Activated CD4-positive, alpha-beta memory T cell treated with anti-CD3 and anti-CD28 coated beads, Interleukin-2, amount 10 ng/mL, durations not matched to agents 7 days and 5 days (primary cell): ENCODE measurements at regions not wholly inside any gene's neighbourhood (a gene's known extent, or its start where the extent isn't known, plus 50 kb on each side); places are given as distances from the start of the nearest gene placed in this dataset.

Experiments used
- CTCF ChIA-PET: fragments of 350-600 bp; sonication (Branson Sonifier 250); formaldehyde crosslinking; loops from one replicate; lab custom pipeline; 2021; ENCODE audit warnings: antibody characterized with exemption, inconsistent platforms; lab: Charles Lee
- POLR2A ChIA-PET: fragments of 350-600 bp; sonication (Branson Sonifier 250); formaldehyde crosslinking; loops from one replicate; lab custom pipeline; 2021; ENCODE audit warnings: antibody characterized with exemption; lab: Charles Lee
- DNase-seq: peaks from one replicate; pipeline ENCODE4 v3.0.0-alpha.2; 2020
- H3K27ac Mint-ChIP-seq: one replicate; pipeline ENCODE4 v1.8.0; 2021; ENCODE audit warnings: mild to moderate bottlenecking, mixed read lengths
- H3K27me3 Mint-ChIP-seq: one replicate; pipeline ENCODE4 v1.8.0; 2021; ENCODE audit warnings: mixed read lengths
- H3K36me3 Mint-ChIP-seq: one replicate; pipeline ENCODE4 v1.8.0; 2021; ENCODE audit warnings: low read depth, mixed read lengths
- H3K4me1 Mint-ChIP-seq: one replicate; pipeline ENCODE4 v1.8.0; 2021; ENCODE audit warnings: mixed read lengths
- H3K4me3 Mint-ChIP-seq: one replicate; pipeline ENCODE4 v1.8.0; 2021; ENCODE audit warnings: mild to moderate bottlenecking, mixed read lengths
- H3K9me3 Mint-ChIP-seq: one replicate; pipeline ENCODE4 v1.8.0; 2021; ENCODE audit warnings: mixed read lengths

DNA sequence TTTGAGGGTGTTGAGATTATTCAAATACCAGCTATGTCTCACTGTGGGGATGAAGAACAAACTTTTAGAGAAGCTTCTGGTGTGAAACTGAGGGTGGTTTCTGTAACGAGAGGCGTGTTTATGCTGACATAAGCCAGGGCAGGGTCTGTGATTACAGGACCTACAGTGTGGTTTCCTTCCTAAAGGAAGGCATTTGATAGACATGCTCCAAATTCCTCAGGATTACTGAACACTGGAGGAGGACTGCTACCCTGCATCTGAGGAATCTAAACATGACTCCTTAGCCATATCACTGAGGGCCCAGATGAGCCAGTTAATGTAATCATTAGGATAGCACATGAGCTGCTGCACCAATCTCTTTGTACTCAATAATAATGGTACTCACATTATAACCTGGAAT lies 328.4 kb upstream of the UMPS start:
- H3K4me3 Mint-ChIP-seq = no peak overlapping the region
- H3K36me3 Mint-ChIP-seq = no peaks in the 10 kb centered on the region
- CTCF ChIA-PET = no interaction called here
- H3K9me3 Mint-ChIP-seq = no peaks in the 10 kb centered on the region
- H3K27ac Mint-ChIP-seq = no peak overlapping the region
- no peak for DNase-seq
- H3K27me3 Mint-ChIP-seq = peaks cover 15% of the 10 kb centered on the region
- POLR2A ChIA-PET = no interaction called here
- no peaks in the 10 kb centered on the region for H3K4me1 Mint-ChIP-seq

DNA sequence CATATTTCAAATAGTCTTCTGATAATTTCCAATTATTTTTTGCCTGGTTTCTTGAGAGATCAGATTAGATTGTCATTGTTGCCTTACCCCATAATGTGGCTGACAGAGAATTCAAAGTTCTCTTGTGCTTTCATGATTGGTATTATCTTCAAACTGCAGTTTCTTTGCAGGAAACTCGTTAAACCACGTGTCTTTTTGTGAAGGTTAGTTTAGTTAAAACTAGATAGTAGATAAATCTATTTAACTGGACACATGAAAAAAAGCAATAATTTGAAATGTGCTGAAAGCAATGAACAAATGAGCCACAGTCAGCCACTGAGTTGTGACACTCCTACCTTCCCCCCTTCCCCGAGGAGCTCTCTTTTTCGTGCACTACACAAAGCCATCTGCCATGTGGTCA lies 327.5 kb upstream of the UMPS start:
- Mint-ChIP-seq H3K4me3 (no peak overlapping the region), H3K27me3 (peaks cover 15% of the 10 kb centered on the region), H3K9me3 (no peaks in the 10 kb centered on the region), H3K27ac (no peak overlapping the region), H3K4me1 (no peaks in the 10 kb centered on the region), H3K36me3 (no peaks in the 10 kb centered on the region)
- ChIA-PET CTCF (no interaction called here), POLR2A (no interaction called here)
- DNase-seq = no peak

- H3K36me3 Mint-ChIP-seq = no peaks in the 10 kb centered on the region
- CTCF ChIA-PET = interaction anchor here (1.4 kb wide), 1 partner anchor 10 kb away, joined by 3 read pairs; no protein-coding TSS in a partner anchor
- H3K9me3 Mint-ChIP-seq = no peaks in the 10 kb centered on the region
- no peaks in the 10 kb centered on the region for H3K4me1 Mint-ChIP-seq
- peaks cover 18% of the 10 kb centered on the region for H3K27me3 Mint-ChIP-seq
- no peak overlapping the region for H3K4me3 Mint-ChIP-seq
- POLR2A ChIA-PET = no interaction called here
- H3K27ac Mint-ChIP-seq = no peak overlapping the region
- no peak for DNase-seq
Measured at GRCh38 chr3:124404621-124405020, 325.6 kb upstream of the UMPS start.

- Mint-ChIP-seq H3K4me3 (no peak overlapping the region), H3K4me1 (no peaks in the 10 kb centered on the region), H3K36me3 (no peaks in the 10 kb centered on the region), H3K9me3 (no peaks in the 10 kb centered on the region), H3K27ac (no peak overlapping the region), H3K27me3 (peaks cover 16% of the 10 kb centered on the region)
- ChIA-PET CTCF (no interaction called here), POLR2A (no interaction called here)
- DNase-seq = no peak
Measured at GRCh38 chr3:124407260-124407659, 323.0 kb upstream of the UMPS start.

- ChIA-PET CTCF (no interaction called here), POLR2A (no interaction called here)
Measured at GRCh38 chr3:124409650-124410275, 320.5 kb upstream of the UMPS start.

GRCh38 chr3:124410471-124410870 lies 319.8 kb upstream of the UMPS start:
- ChIA-PET CTCF (no interaction called here), POLR2A (no interaction called here)
- Mint-ChIP-seq H3K9me3 (no peaks in the 10 kb centered on the region), H3K36me3 (no peaks in the 10 kb centered on the region), H3K4me3 (no peak overlapping the region), H3K27ac (no peak overlapping the region), H3K27me3 (peaks cover 8% of the 10 kb centered on the region), H3K4me1 (no peaks in the 10 kb centered on the region)
- DNase-seq = no peak

More at GRCh38 chr3:124409650-124410275, 320.5 kb upstream of the UMPS start:
- Mint-ChIP-seq H3K27me3 (peaks cover 10% of the 10 kb centered on the region), H3K27ac (no peak overlapping the region), H3K4me3 (no peak overlapping the region), H3K4me1 (no peaks in the 10 kb centered on the region), H3K9me3 (no peaks in the 10 kb centered on the region), H3K36me3 (no peaks in the 10 kb centered on the region)
- no peak for DNase-seq

DNA sequence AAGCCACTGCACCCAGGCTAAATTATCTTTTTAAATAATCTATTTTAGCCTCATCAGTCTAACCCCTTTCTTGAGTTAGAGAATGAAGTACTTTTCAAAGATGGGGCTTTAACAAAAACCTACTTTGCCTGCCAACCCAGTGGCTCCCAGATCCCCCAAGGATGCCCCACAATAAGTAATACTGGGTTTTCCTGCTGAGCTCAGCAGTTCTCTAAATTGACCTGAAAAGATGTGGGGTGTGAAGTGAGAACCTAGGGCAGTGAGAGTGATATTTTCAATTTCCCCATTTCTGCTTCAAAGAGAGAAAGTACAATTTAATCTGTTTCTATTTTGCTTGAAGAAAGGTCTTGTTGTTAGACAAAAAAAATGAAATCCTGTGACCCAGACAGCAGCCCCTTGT lies 318.5 kb upstream of the UMPS start:
- H3K9me3 Mint-ChIP-seq = no peaks in the 10 kb centered on the region
- POLR2A ChIA-PET = no interaction called here
- H3K27ac Mint-ChIP-seq = no peak overlapping the region
- H3K27me3 Mint-ChIP-seq = peaks cover 9% of the 10 kb centered on the region
- no peaks in the 10 kb centered on the region for H3K4me1 Mint-ChIP-seq
- H3K4me3 Mint-ChIP-seq = no peak overlapping the region
- DNase-seq = no peak
- CTCF ChIA-PET = no interaction called here
- no peaks in the 10 kb centered on the region for H3K36me3 Mint-ChIP-seq

DNA sequence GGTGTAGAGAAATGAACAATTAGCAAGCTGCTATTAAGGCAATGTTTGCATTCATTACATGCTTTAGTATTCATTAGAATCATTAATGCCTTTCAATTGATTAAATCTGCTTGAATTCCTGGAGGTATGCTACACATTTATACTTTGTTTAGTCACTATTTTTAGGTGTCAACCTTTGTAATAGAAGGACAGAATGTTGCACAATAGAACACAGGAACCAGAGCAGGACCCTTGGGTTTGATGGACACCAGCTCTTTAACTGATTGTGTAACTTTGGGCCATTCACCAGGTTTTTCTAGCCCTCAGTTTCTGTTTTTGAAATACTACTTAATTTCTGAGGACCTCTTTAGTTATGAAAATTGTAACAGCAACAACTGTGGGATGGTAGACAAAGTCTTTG lies 317.6 kb upstream of the UMPS start:
- Mint-ChIP-seq H3K27me3 (peaks cover 11% of the 10 kb centered on the region), H3K4me3 (no peak overlapping the region), H3K9me3 (no peaks in the 10 kb centered on the region), H3K4me1 (no peaks in the 10 kb centered on the region), H3K36me3 (no peaks in the 10 kb centered on the region), H3K27ac (no peak overlapping the region)
- ChIA-PET CTCF (no interaction called here), POLR2A (no interaction called here)
- no peak for DNase-seq

DNA sequence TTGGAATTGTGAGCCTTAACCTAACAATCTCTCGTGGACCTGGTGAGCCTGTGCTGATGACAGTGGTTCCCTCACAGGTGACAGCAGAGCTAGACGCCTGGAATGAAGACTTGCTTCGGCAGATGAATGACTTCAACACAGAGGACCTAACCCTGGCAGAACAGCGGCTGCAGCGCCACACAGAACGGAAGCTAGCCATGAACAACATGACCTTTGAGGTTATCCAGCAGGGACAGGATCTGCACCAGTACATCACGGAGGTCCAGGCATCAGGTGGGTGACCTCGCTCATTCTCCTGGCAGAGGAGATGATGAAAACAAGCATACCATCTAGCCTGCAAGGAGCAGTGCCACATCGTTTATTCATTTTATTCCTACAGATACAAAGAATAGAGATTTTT lies 316.9 kb upstream of the UMPS start:
- Mint-ChIP-seq H3K27me3 (peaks cover 13% of the 10 kb centered on the region), H3K4me3 (no peak overlapping the region), H3K4me1 (no peaks in the 10 kb centered on the region), H3K27ac (no peak overlapping the region), H3K9me3 (no peaks in the 10 kb centered on the region), H3K36me3 (no peaks in the 10 kb centered on the region)
- CTCF ChIA-PET = interaction anchor here (0.7 kb wide), 1 partner anchor 50 kb away, joined by 3 read pairs; no protein-coding TSS in a partner anchor
- no peak for DNase-seq
- POLR2A ChIA-PET = no interaction called here

GRCh38 chr3:124413989-124414598 lies 316.2 kb upstream of the UMPS start:
- POLR2A ChIA-PET = no interaction called here
- CTCF ChIA-PET = interaction anchor here (0.7 kb wide), 1 partner anchor 51 kb away, joined by 3 read pairs; no protein-coding TSS in a partner anchor
- Mint-ChIP-seq H3K27me3 (peaks cover 13% of the 10 kb centered on the region), H3K4me1 (no peaks in the 10 kb centered on the region), H3K36me3 (no peaks in the 10 kb centered on the region), H3K9me3 (no peaks in the 10 kb centered on the region), H3K27ac (no peak overlapping the region), H3K4me3 (no peak overlapping the region)
- DNase-seq = no peak

DNA sequence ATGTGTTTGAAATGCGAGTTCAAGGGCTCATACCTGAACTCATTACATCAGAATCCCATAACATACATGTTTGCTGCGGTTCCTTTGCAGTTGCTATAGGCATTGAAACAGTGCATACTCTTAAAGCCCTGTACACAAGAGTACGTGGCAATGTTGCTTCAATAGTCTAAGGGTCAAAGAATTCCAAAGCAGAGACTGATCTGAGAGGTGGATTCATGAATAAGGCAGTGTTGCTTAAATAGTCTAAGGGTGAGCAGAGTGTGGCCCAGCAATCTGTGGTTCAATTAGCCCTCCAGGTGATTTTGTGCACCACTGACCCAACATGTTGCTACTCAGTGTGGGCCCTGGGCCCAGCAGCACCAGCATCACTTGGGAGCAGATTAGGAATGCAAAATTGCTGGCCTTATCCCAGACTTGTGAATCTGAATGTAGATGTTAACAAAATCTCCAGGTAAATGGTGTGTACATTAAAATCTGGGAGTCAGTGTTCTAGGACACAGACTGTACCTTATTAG lies 314.7 kb upstream of the UMPS start:
- Mint-ChIP-seq H3K9me3 (no peaks in the 10 kb centered on the region), H3K27me3 (peaks cover 11% of the 10 kb centered on the region), H3K4me1 (no peaks in the 10 kb centered on the region), H3K27ac (no peak overlapping the region), H3K36me3 (no peaks in the 10 kb centered on the region), H3K4me3 (no peak overlapping the region)
- ChIA-PET POLR2A (no interaction called here), CTCF (no interaction called here)
- DNase-seq = no peak

DNA sequence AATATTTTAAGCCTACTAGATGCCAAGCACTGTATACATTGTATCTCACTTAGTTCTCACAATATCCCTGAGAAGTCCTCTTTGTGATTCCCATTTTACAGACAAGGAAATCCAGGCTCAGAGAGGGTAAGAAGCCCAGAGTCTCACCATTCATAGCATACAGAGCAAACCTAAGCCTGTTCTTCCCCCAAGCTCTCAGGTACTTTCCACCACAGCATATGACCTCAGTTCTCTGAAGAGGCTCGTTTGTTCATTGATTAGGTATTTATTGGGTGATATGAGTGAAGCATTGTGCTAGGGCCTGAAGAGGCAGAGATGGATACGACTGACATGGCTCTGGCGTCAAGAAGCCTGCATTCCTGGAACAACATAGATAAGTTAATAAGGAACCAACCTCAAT lies 310.9 kb upstream of the UMPS start:
- H3K27me3 Mint-ChIP-seq = peaks cover 11% of the 10 kb centered on the region
- DNase-seq = no peak
- POLR2A ChIA-PET = no interaction called here
- H3K4me1 Mint-ChIP-seq = no peaks in the 10 kb centered on the region
- no peaks in the 10 kb centered on the region for H3K36me3 Mint-ChIP-seq
- no peaks in the 10 kb centered on the region for H3K9me3 Mint-ChIP-seq
- H3K27ac Mint-ChIP-seq = no peak overlapping the region
- CTCF ChIA-PET = no interaction called here
- no peak overlapping the region for H3K4me3 Mint-ChIP-seq

DNA sequence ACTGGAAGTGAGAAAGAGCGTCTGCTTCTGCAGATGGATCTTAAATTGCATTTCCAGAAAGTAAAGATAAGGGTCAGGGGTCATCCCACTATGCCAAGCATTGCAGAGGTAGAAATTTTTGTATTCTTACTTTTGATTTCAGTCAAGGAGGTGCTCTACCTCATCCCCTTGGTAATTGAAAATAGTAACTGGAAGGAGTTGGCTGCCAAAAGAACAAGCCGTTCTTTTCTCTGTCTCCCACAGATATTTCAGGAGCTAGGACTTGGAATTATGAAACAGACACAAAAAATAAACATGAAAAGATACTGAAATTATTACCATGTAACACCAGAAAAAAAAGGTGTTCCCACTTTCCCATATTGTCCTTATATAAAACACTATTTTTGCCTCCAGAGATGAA lies 309.9 kb upstream of the UMPS start:
- no peaks in the 10 kb centered on the region for H3K4me1 Mint-ChIP-seq
- H3K36me3 Mint-ChIP-seq = no peaks in the 10 kb centered on the region
- ChIA-PET CTCF (no interaction called here), POLR2A (no interaction called here)
- no peaks in the 10 kb centered on the region for H3K9me3 Mint-ChIP-seq
- H3K4me3 Mint-ChIP-seq = no peak overlapping the region
- peaks cover 16% of the 10 kb centered on the region for H3K27me3 Mint-ChIP-seq
- no peak overlapping the region for H3K27ac Mint-ChIP-seq
- DNase-seq = no peak

- ChIA-PET CTCF (no interaction called here), POLR2A (no interaction called here)
- Mint-ChIP-seq H3K27ac (no peak overlapping the region), H3K9me3 (no peaks in the 10 kb centered on the region), H3K36me3 (no peaks in the 10 kb centered on the region), H3K27me3 (peaks cover 16% of the 10 kb centered on the region), H3K4me3 (no peak overlapping the region), H3K4me1 (no peaks in the 10 kb centered on the region)
- no peak for DNase-seq
Measured at GRCh38 chr3:124422805-124423204, 307.4 kb upstream of the UMPS start.
